ENCODE measurements at regions not wholly inside any gene's neighbourhood (a gene's known extent, or its start where the extent isn't known, plus 50 kb on each side); places are given as distances from the start of the nearest gene placed in this dataset.

DNA sequence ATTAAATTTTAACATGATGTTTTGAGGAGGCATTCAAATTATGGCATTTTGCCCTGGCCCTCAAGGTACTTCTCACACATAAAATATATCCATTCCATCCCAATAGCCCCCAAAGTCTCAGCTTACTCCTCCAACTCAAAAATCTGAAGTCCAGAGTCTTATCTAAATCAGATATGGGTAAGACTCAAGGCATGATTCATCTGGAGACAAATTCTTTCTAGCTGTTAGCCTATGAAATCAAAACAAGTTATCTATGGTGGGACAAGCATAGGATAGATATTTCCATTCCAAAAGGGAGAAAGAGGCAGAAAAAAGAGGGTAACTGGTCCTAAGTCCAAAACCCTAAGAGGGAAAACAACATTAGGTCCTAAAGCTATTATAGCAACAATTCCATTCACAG lies 408.4 kb downstream of the ZNF608 start:
- no peaks in the 10 kb centered on the region for H3K79me2 ChIP-seq (ENCODE audit: control insufficient read depth, insufficient read depth, low read length)

GRCh38 chr5:124333298-124333979 lies 413.0 kb downstream of the ZNF608 start:
- Histone ChIP-seq H3K79me2 (ENCODE audit: control insufficient read depth, insufficient read depth, low read length) (no peaks in the 10 kb centered on the region), H3K9me3 (ENCODE audit: control extremely low read depth in 1 of 3, control insufficient read depth in 2 of 3, insufficient read depth in 1 of 3, low read length in 2 of 3) (no peaks in the 10 kb centered on the region), H3K9ac (ENCODE audit: low read length) (no peak overlapping the region), H3K36me3 (replicated peaks in 1 of 2; ENCODE audit: control extremely low read depth in 1 of 2, control insufficient read depth in 1 of 2, extremely low read depth in 1 of 2, insufficient read depth in 2 of 2, low read length in 1 of 2) (no peaks in the 10 kb centered on the region), H4K20me1 (ENCODE audit: control insufficient read depth, insufficient read depth, low read length, poor library complexity, severe bottlenecking) (no peaks in the 10 kb centered on the region), H3K4me1 (ENCODE audit: control insufficient read depth in 2 of 2, insufficient read depth in 2 of 2, low read length in 2 of 2) (no peaks in the 10 kb centered on the region), H3K27me3 (replicated peaks in 1 of 4; ENCODE audit: control extremely low read depth in 1 of 4, control insufficient read depth in 3 of 4, insufficient read depth in 4 of 4, low read length in 3 of 4) (no peaks in the 10 kb centered on the region), H3K4me2 (replicated peaks; ENCODE audit: low read depth, low read length, poor library complexity, severe bottlenecking) (no peak overlapping the region), H3K27ac (ENCODE audit: low read length in 2 of 2) (no peak overlapping the region), H3K4me3 (ENCODE audit: control extremely low read depth in 1 of 5, extremely low read depth in 1 of 5, insufficient read depth in 1 of 5, low read depth in 2 of 5, low read length in 4 of 5) (no peak overlapping the region), H2AFZ (ENCODE audit: insufficient read depth, low read depth, low read length, poor library complexity, severe bottlenecking) (no peak overlapping the region)
- WGBS (ENCODE audit: insufficient coverage) = no CpG with 5 or more reads among the region's 4 CpGs
- ChIA-PET CTCF (no interaction called here), POLR2A (no interaction called here)
- Mint-ChIP-seq H3K4me3 (no peak overlapping the region), H3K9me3 (ENCODE audit: insufficient read depth) (peaks cover 8% of the 10 kb centered on the region), H3K4me1 (no peaks in the 10 kb centered on the region), H3K27me3 (no peaks in the 10 kb centered on the region), H3K27ac (no peak overlapping the region)
- ATAC-seq (ENCODE audit: low read depth) (no peak), DNase-seq (no peak)
- intact Hi-C loops (cut with micrococcal nuclease) = no loop called here
- no peak for TF ChIP-seq CTCF (IDR thresholded peaks at IDR 0.05)
- no peak for TF ChIP-seq EZH2 (IDR thresholded peaks at IDR 0.05; ENCODE audit: borderline replicate concordance, insufficient read depth, low read depth, low read length, poor library complexity, severe bottlenecking)

More for the DNA sequence above, 408.4 kb downstream of the ZNF608 start:
- Mint-ChIP-seq H3K4me1 (no peaks in the 10 kb centered on the region), H3K9me3 (ENCODE audit: insufficient read depth) (peaks cover 3% of the 10 kb centered on the region), H3K4me3 (no peak overlapping the region), H3K27me3 (no peaks in the 10 kb centered on the region), H3K27ac (no peak overlapping the region)
- DNase-seq = no peak
- CTCF ChIA-PET = no interaction called here
- H3K4me1 ChIP-seq (ENCODE audit: control insufficient read depth in 2 of 2, insufficient read depth in 2 of 2, low read length in 2 of 2) = no peaks in the 10 kb centered on the region
- no peaks in the 10 kb centered on the region for H3K9me3 ChIP-seq (ENCODE audit: control extremely low read depth in 1 of 3, control insufficient read depth in 2 of 3, insufficient read depth in 1 of 3, low read length in 2 of 3)
- H3K27ac ChIP-seq (ENCODE audit: low read length in 2 of 2) = no peak overlapping the region
- H4K20me1 ChIP-seq (ENCODE audit: control insufficient read depth, insufficient read depth, low read length, poor library complexity, severe bottlenecking) = no peaks in the 10 kb centered on the region
- H2AFZ ChIP-seq (ENCODE audit: insufficient read depth, low read depth, low read length, poor library complexity, severe bottlenecking) = no peak overlapping the region
- no peak for ATAC-seq (ENCODE audit: low read depth)
- TF ChIP-seq CTCF (IDR thresholded peaks at IDR 0.05) (no peak), EZH2 (IDR thresholded peaks at IDR 0.05; ENCODE audit: borderline replicate concordance, insufficient read depth, low read depth, low read length, poor library complexity, severe bottlenecking) (no peak)
- H3K27me3 ChIP-seq (replicated peaks in 1 of 4; ENCODE audit: control extremely low read depth in 1 of 4, control insufficient read depth in 3 of 4, insufficient read depth in 4 of 4, low read length in 3 of 4) = no peaks in the 10 kb centered on the region
- no peak overlapping the region for H3K4me3 ChIP-seq (ENCODE audit: control extremely low read depth in 1 of 5, extremely low read depth in 1 of 5, insufficient read depth in 1 of 5, low read depth in 2 of 5, low read length in 4 of 5)
- POLR2A ChIA-PET = no interaction called here
- H3K9ac ChIP-seq (ENCODE audit: low read length) = no peak overlapping the region
- H3K36me3 ChIP-seq (replicated peaks in 1 of 2; ENCODE audit: control extremely low read depth in 1 of 2, control insufficient read depth in 1 of 2, extremely low read depth in 1 of 2, insufficient read depth in 2 of 2, low read length in 1 of 2) = no peaks in the 10 kb centered on the region
- no peak overlapping the region for H3K4me2 ChIP-seq (replicated peaks; ENCODE audit: low read depth, low read length, poor library complexity, severe bottlenecking)
- intact Hi-C loops (cut with micrococcal nuclease) = no loop called here
